Hepatocyte (in vitro differentiated cells): ENCODE measurements at regions not wholly inside any gene's neighbourhood (a gene's known extent, or its start where the extent isn't known, plus 50 kb on each side); places are given as distances from the start of the nearest gene placed in this dataset.

Experiments used
- DNase-seq: peaks from one replicate; pipeline ENCODE4 v3.0.0-alpha.2; 2016; ENCODE audit warnings: low spot score
- H2AFZ ChIP-seq: fragments of 200-600 bp; sonication (generic); 2 replicates; pipeline ENCODE4 v1.6.0; 2016; ENCODE audit warnings: antibody characterized with exemption, mild to moderate bottlenecking
- H3K27ac ChIP-seq: fragments of 200-600 bp; sonication (generic); 2 replicates; pipeline ENCODE4 v1.5.1; 2016; ENCODE audit warnings: mild to moderate bottlenecking
- H3K27me3 ChIP-seq: fragments of 200-600 bp; sonication (generic); 2 replicates; pipeline ENCODE4 v1.6.1; 2016
- H3K36me3 ChIP-seq: fragments of 200-600 bp; sonication (generic); replicated peaks from 2 replicates; pipeline ENCODE4 v1.5.1; 2016; ENCODE audit warnings: low read depth; ENCODE audit not compliant: insufficient read depth
- H3K4me1 ChIP-seq: fragments of 200-600 bp; sonication (generic); 2 replicates; pipeline ENCODE4 v1.5.1; 2016; ENCODE audit warnings: mild to moderate bottlenecking, moderate library complexity; ENCODE audit not compliant: insufficient read depth
- H3K4me2 ChIP-seq: fragments of 200-600 bp; sonication (generic); 2 replicates; pipeline ENCODE4 v1.6.0; 2016
- H3K4me3 ChIP-seq: fragments of 200-600 bp; sonication (generic); 2 replicates; pipeline ENCODE4 v1.5.1; 2016; ENCODE audit warnings: mild to moderate bottlenecking
- H3K79me2 ChIP-seq: fragments of 200-600 bp; sonication (generic); 2 replicates; pipeline ENCODE4 v1.6.0; 2017; ENCODE audit warnings: mild to moderate bottlenecking
- H3K9me2 ChIP-seq: fragments of 200-600 bp; sonication (generic); replicated peaks from 2 replicates; pipeline ENCODE4 v1.6.0; 2017; ENCODE audit warnings: mild to moderate bottlenecking; ENCODE audit not compliant: insufficient read depth
- H3K9me3 ChIP-seq: fragments of 200-600 bp; sonication (generic); 2 replicates; pipeline ENCODE4 v1.5.1; 2016; ENCODE audit warnings: low read depth, mild to moderate bottlenecking
- H4K20me1 ChIP-seq: fragments of 200-600 bp; sonication (generic); 2 replicates; pipeline ENCODE4 v1.6.0; 2016; ENCODE audit warnings: mild to moderate bottlenecking; ENCODE audit not compliant: insufficient read depth, poor library complexity, severe bottlenecking
- CTCF ChIP-seq: fragments of 200-600 bp; sonication (generic); IDR thresholded peaks from 2 replicates; pipeline ENCODE4 v1.5.1; 2016; ENCODE audit warnings: antibody characterized with exemption, mild to moderate bottlenecking; ENCODE audit not compliant: poor library complexity
- EZH2 ChIP-seq: fragments of 200-600 bp; sonication (generic); IDR thresholded peaks from 2 replicates; pipeline ENCODE4 v1.6.1; 2016; ENCODE audit warnings: antibody characterized with exemption, mild to moderate bottlenecking, borderline replicate concordance
- EZH2phosphoT487 ChIP-seq: fragments of 200-600 bp; sonication (generic); IDR thresholded peaks from one replicate; pipeline ENCODE4 v1.6.1; 2018; ENCODE audit warnings: antibody characterized with exemption, mild to moderate bottlenecking, low read depth, moderate library complexity; ENCODE audit not compliant: unreplicated experiment, severe bottlenecking
- WGBS: methylation state at CpG from one replicate; pipeline ENCODE4 v1.1.6; 2016; ENCODE audit warnings: low lambda C conversion rate; ENCODE audit errors: missing lambda C conversion rate; 5-methylcytosine and 5-hydroxymethylcytosine counted together

- Histone ChIP-seq H3K9me3 (no peaks in the 10 kb centered on the region), H3K36me3 (no peaks in the 10 kb centered on the region), H3K4me1 (peaks cover 6% of the 10 kb centered on the region), H3K4me3 (no peak overlapping the region), H3K9me2 (no peaks in the 10 kb centered on the region), H2AFZ (no peak overlapping the region), H3K27ac (no peak overlapping the region), H3K4me2 (no peak overlapping the region), H4K20me1 (no peaks in the 10 kb centered on the region), H3K27me3 (no peaks in the 10 kb centered on the region), H3K79me2 (no peaks in the 10 kb centered on the region)
- DNase-seq, result no peak
- TF ChIP-seq EZH2phosphoT487 (no peak), CTCF (no peak), EZH2 (no peak)
- 94% methylated on average over 5 of the region's 5 CpGs for whole genome bisulfite sequencing
Observed at GRCh38 chr9:85421641-85422040, 320.1 kb downstream of the AGTPBP1 start.

- Histone ChIP-seq H3K4me3 (no peak overlapping the region), H3K27me3 (no peaks in the 10 kb centered on the region), H3K4me1 (peaks cover 5% of the 10 kb centered on the region), H3K79me2 (no peaks in the 10 kb centered on the region), H4K20me1 (no peaks in the 10 kb centered on the region), H2AFZ (no peak overlapping the region), H3K9me2 (no peaks in the 10 kb centered on the region), H3K4me2 (no peak overlapping the region), H3K36me3 (no peaks in the 10 kb centered on the region), H3K27ac (no peak overlapping the region), H3K9me3 (no peaks in the 10 kb centered on the region)
- 48% methylated on average over 4 of the region's 4 CpGs for WGBS
- no peak for TF ChIP-seq EZH2phosphoT487
- no peak for TF ChIP-seq CTCF
- TF ChIP-seq EZH2, result no peak
- peak; percentile 16 for DNase-seq
Observed at GRCh38 chr9:85420750-85421149, 321.0 kb downstream of the AGTPBP1 start.

- no peaks in the 10 kb centered on the region for H3K9me2 ChIP-seq
- H3K27ac ChIP-seq, result no peak overlapping the region
- H3K27me3 ChIP-seq, result no peaks in the 10 kb centered on the region
- no peak for DNase-seq
- 78% methylated on average over 3 of the region's 3 CpGs for WGBS
- no peak for TF ChIP-seq EZH2phosphoT487
- TF ChIP-seq EZH2, result no peak
- no peak for TF ChIP-seq CTCF
- no peak overlapping the region for H3K4me2 ChIP-seq
- no peaks in the 10 kb centered on the region for H3K79me2 ChIP-seq
- H3K4me3 ChIP-seq, result no peak overlapping the region
- no peaks in the 10 kb centered on the region for H3K36me3 ChIP-seq
- no peaks in the 10 kb centered on the region for H3K9me3 ChIP-seq
- no peaks in the 10 kb centered on the region for H4K20me1 ChIP-seq
- no peak overlapping the region for H2AFZ ChIP-seq
- H3K4me1 ChIP-seq, result no peaks in the 10 kb centered on the region
Observed at GRCh38 chr9:85417674-85418073, 324.1 kb downstream of the AGTPBP1 start.

GRCh38 chr9:85416715-85417114 is 325.0 kb downstream of the AGTPBP1 start:
- 80% methylated on average over 1 of the region's 1 CpG for WGBS
- Histone ChIP-seq H2AFZ (no peak overlapping the region), H3K9me2 (no peaks in the 10 kb centered on the region)

More at GRCh38 chr9:85416715-85417114, 325.0 kb downstream of the AGTPBP1 start:
- H4K20me1 ChIP-seq, result no peaks in the 10 kb centered on the region
- no peaks in the 10 kb centered on the region for H3K27me3 ChIP-seq
- TF ChIP-seq EZH2phosphoT487 (no peak), EZH2 (no peak), CTCF (no peak)
- H3K4me1 ChIP-seq, result no peaks in the 10 kb centered on the region
- no peaks in the 10 kb centered on the region for H3K9me3 ChIP-seq
- no peak overlapping the region for H3K27ac ChIP-seq
- no peaks in the 10 kb centered on the region for H3K36me3 ChIP-seq
- H3K4me2 ChIP-seq, result no peak overlapping the region
- no peak overlapping the region for H3K4me3 ChIP-seq
- H3K79me2 ChIP-seq, result no peaks in the 10 kb centered on the region
- peak; percentile 20 for DNase-seq
